Osteocyte (in vitro differentiated cells): ENCODE measurements at regions not wholly inside any gene's neighbourhood (a gene's known extent, or its start where the extent isn't known, plus 50 kb on each side); places are given as distances from the start of the nearest gene placed in this dataset.

Source experiments
- DNase-seq: peaks from one replicate; pipeline ENCODE4 v3.0.0; 2021; ENCODE audit warnings: mixed read lengths; ENCODE audit not compliant: unreplicated experiment; ENCODE audit errors: extremely low spot score
- H3K27ac Mint-ChIP-seq: one replicate; pipeline ENCODE4 v1.8.0; 2021; ENCODE audit warnings: mild to moderate bottlenecking, mixed read lengths; ENCODE audit not compliant: unreplicated experiment
- H3K27me3 Mint-ChIP-seq: one replicate; pipeline ENCODE4 v1.8.0; 2021; ENCODE audit warnings: mixed read lengths; ENCODE audit not compliant: unreplicated experiment
- H3K36me3 Mint-ChIP-seq: one replicate; pipeline ENCODE4 v1.8.0; 2021; ENCODE audit warnings: mixed read lengths; ENCODE audit not compliant: unreplicated experiment
- H3K4me1 Mint-ChIP-seq: one replicate; pipeline ENCODE4 v1.8.0; 2021; ENCODE audit warnings: mixed read lengths; ENCODE audit not compliant: unreplicated experiment
- H3K4me3 Mint-ChIP-seq: one replicate; pipeline ENCODE4 v1.8.0; 2021; ENCODE audit warnings: mild to moderate bottlenecking, moderate library complexity, mixed read lengths; ENCODE audit not compliant: unreplicated experiment
- H3K9me3 Mint-ChIP-seq: one replicate; pipeline ENCODE4 v1.8.0; 2021; ENCODE audit warnings: mixed read lengths; ENCODE audit not compliant: unreplicated experiment
- TF ChIP-seq, protein P1 (sequence below): fragments of 200-600 bp; sonication (generic); IDR thresholded peaks from 2 replicates; pipeline ENCODE4 v1.5.0; 2021; ENCODE audit warnings: antibody characterized with exemption, mild to moderate bottlenecking, moderate library complexity

DNA sequence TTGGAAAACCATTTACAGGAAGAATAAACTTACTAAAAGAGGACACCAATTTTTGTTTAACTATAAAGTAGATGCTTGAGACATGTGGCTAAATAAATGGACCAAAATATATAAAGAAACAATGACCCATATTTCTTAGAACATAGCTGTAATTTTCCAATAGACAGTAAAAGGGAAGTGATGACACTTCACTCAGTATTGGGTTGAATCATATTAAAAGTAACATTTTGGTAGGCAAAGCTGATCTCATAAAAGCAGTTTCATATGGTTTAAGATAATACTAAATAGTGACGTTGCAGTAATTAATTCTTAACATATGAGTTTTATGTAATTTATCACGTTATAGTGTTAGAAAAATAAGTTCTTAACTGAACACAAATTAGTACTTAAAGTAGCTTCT, 308.9 kb upstream of the RUNX1 start:
- Mint-ChIP-seq H3K27ac (no peak overlapping the region), H3K27me3 (no peaks in the 10 kb centered on the region), H3K4me3 (no peak overlapping the region), H3K4me1 (peaks cover 16% of the 10 kb centered on the region), H3K36me3 (no peaks in the 10 kb centered on the region), H3K9me3 (no peaks in the 10 kb centered on the region)
- TF ChIP-seq, protein P1, sequence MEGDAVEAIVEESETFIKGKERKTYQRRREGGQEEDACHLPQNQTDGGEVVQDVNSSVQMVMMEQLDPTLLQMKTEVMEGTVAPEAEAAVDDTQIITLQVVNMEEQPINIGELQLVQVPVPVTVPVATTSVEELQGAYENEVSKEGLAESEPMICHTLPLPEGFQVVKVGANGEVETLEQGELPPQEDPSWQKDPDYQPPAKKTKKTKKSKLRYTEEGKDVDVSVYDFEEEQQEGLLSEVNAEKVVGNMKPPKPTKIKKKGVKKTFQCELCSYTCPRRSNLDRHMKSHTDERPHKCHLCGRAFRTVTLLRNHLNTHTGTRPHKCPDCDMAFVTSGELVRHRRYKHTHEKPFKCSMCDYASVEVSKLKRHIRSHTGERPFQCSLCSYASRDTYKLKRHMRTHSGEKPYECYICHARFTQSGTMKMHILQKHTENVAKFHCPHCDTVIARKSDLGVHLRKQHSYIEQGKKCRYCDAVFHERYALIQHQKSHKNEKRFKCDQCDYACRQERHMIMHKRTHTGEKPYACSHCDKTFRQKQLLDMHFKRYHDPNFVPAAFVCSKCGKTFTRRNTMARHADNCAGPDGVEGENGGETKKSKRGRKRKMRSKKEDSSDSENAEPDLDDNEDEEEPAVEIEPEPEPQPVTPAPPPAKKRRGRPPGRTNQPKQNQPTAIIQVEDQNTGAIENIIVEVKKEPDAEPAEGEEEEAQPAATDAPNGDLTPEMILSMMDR = no peak
- no peak for DNase-seq

DNA sequence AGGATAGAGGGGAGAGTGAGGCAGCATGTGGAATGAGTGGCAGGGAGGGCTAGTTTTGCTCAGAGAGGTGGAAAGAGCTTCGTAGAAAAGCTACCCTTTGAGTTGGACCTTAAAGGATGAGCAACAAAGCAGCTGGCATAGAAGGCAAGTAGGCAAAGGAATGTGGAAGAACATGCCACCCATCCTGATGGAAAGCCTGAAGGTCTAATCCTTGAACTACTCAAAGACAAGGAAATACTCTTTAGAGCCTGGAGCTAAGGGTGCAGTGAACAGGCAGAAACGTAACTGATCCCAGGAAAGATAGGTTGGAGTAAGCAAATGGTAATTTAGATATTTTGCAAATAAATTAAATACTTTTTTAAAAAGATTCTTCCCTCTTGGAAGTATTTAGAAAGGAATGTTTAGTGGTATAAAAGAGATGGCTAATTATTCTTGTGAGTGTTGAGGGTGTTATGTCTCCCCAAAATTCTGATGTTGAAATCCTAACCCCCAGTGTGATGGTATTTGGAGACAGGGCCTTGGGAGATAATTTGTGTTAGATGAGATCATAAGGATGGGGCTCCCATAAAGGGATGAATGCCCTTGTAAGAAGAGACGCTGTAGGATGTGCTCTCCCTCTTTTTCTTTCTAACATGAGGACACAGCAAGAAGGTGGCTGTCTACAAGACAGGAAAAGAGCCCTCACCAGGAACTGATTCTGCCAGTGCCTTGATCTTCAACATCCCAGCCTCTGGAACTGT, 308.1 kb upstream of the RUNX1 start:
- H3K9me3 Mint-ChIP-seq = no peaks in the 10 kb centered on the region

DNA sequence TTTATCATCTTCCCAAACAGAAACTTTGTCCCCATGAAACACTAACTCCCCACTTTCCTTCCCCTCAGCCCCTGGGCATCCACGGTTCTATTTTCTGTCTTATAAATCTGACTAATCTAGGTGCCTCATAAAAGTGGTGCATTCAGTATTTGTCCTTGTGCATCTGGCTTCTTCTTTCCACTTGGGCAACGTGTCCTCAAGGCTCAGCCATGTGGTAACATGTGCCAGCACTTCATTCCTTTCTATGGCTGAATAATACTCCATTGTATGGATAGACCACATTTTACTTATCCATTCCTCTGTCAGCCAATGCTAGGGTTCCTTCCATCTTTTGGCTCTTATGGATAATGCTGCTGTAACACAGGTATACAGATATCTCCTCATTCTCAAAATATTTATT, 305.0 kb upstream of the RUNX1 start:
- DNase-seq = no peak
- H3K27ac Mint-ChIP-seq = no peak overlapping the region
- H3K4me1 Mint-ChIP-seq = peaks cover 13% of the 10 kb centered on the region
- H3K9me3 Mint-ChIP-seq = no peaks in the 10 kb centered on the region
- TF ChIP-seq, protein P1 = no peak
- H3K36me3 Mint-ChIP-seq = no peaks in the 10 kb centered on the region
- no peak overlapping the region for H3K4me3 Mint-ChIP-seq
- H3K27me3 Mint-ChIP-seq = no peaks in the 10 kb centered on the region

More for the DNA sequence above, 308.1 kb upstream of the RUNX1 start:
- TF ChIP-seq, protein P1 = no peak
- Mint-ChIP-seq H3K4me3 (no peak overlapping the region), H3K36me3 (no peaks in the 10 kb centered on the region), H3K27me3 (no peaks in the 10 kb centered on the region), H3K4me1 (peaks cover 16% of the 10 kb centered on the region), H3K27ac (no peak overlapping the region)
- no peak for DNase-seq

DNA sequence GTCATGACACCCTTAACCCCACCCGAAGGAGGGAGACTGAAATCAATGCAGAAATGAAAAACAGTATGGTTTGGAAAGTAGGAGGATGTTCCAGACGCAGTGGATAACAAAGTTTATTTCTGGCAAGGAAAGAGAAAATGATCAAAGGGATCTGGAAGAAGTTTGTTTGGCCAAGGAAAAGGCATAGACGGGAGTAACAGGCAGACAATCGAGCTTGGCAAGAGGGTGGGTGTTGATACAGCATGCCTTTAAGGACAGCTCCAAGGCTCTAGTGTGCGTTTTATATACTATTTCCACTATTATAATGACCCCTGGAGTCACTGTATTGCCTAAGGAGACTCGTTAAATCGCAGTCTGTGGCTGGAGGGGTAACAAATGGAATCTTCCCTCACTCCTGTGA, 303.7 kb upstream of the RUNX1 start:
- TF ChIP-seq, protein P1 = no peak
- Mint-ChIP-seq H3K4me3 (no peak overlapping the region), H3K36me3 (no peaks in the 10 kb centered on the region), H3K27me3 (no peaks in the 10 kb centered on the region), H3K4me1 (peaks cover 13% of the 10 kb centered on the region), H3K9me3 (no peaks in the 10 kb centered on the region), H3K27ac (no peak overlapping the region)
- DNase-seq = no peak

DNA sequence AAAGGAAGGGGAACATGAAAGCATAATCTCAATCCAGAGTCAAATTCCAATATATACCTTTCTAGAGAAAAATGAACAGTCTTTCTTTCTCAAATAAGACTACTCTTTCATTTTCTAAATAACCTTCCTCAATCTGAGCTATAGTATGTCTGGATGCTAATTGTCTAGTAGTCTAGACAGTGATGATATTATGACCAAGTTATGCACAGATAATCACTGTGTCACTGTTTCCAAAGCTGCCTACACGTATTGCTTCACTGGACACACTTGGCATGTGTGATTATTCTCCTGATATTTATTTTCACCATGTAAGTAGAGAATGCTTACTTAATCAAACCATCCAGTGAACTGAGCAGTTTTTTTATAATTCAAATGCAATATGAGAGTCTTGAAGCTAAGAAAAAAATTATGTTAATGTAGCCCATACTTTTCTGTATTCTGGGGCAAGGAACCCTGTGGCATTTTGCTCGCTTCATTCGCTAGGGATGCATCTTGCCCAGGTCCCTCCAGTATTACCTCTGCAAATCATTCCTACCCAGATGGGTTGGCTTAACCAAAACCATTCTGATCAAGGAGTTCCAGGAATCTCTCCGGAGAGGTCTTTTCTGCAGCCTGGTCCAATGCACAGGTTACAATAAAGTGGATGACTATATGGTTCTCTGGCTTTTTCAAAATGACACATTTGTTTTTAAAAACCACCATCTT, 303.1 kb upstream of the RUNX1 start:
- no peak for DNase-seq
- H3K4me3 Mint-ChIP-seq = no peak overlapping the region
- H3K27me3 Mint-ChIP-seq = peaks cover under 1% of the 10 kb centered on the region
- TF ChIP-seq, protein P1 = no peak
- peaks cover 10% of the 10 kb centered on the region for H3K4me1 Mint-ChIP-seq
- H3K9me3 Mint-ChIP-seq = no peaks in the 10 kb centered on the region
- no peak overlapping the region for H3K27ac Mint-ChIP-seq
- no peaks in the 10 kb centered on the region for H3K36me3 Mint-ChIP-seq
